DND-41 (cell line): ENCODE measurements at regions not wholly inside any gene's neighbourhood (a gene's known extent, or its start where the extent isn't known, plus 50 kb on each side); places are given as distances from the start of the nearest gene placed in this dataset.

Source experiments
- ATAC-seq: fragments of 200-7000 bp; cut with Tn5 transposase; 3 replicates; pipeline ENCODE4 v1.9.1; 2021; ENCODE audit warnings: low read depth; ENCODE audit not compliant: insufficient read depth
- DNase-seq: peaks from one replicate; pipeline ENCODE4 v3.0.0-alpha.2; 2020
- H2AFZ ChIP-seq: 2 replicates; pipeline ENCODE4 v1.6.0; 2012; ENCODE audit warnings: low read depth, low read length
- H3K27ac ChIP-seq: 2 replicates; pipeline ENCODE4 v1.5.1; 2012; ENCODE audit warnings: low read length, inconsistent platforms
- H3K27me3 ChIP-seq: fragments of 200-600 bp; sonication (generic); 2 replicates; pipeline ENCODE4 v1.6.0; 2012; ENCODE audit warnings: low read length, mild to moderate bottlenecking, inconsistent platforms; ENCODE audit not compliant: insufficient read depth, poor library complexity
- H3K36me3 ChIP-seq: 2 replicates; pipeline ENCODE4 v1.5.1; 2012; ENCODE audit warnings: low read length, inconsistent platforms; ENCODE audit not compliant: insufficient read depth
- H3K4me1 ChIP-seq: 2 replicates; pipeline ENCODE4 v1.5.1; 2012; ENCODE audit warnings: mild to moderate bottlenecking, low read length; ENCODE audit not compliant: insufficient read depth
- H3K4me2 ChIP-seq: 2 replicates; pipeline ENCODE4 v1.6.0; 2012; ENCODE audit warnings: mild to moderate bottlenecking, moderate library complexity, low read length, inconsistent platforms; ENCODE audit not compliant: insufficient read depth
- H3K4me3 ChIP-seq, 2 experiments: fragments of 200-600 bp in 1 of 2; shearing (Covaris generic) in 1 of 2; 2 replicates each; pipeline ENCODE4 v1.5.1; 2012 to 2016; ENCODE audit warnings: inconsistent platforms in 2 of 2, low read length in 2 of 2, mild to moderate bottlenecking in 2 of 2, low read depth in 1 of 2, moderate library complexity in 1 of 2
- H3K79me2 ChIP-seq: 2 replicates; pipeline ENCODE4 v1.6.0; 2012; ENCODE audit warnings: low read length, inconsistent platforms; ENCODE audit not compliant: insufficient read depth
- H3K9ac ChIP-seq: 2 replicates; pipeline ENCODE4 v1.6.0; 2012; ENCODE audit warnings: low read depth, mild to moderate bottlenecking, inconsistent platforms, low read length, moderate library complexity
- H3K9me3 ChIP-seq: 2 replicates; pipeline ENCODE4 v1.5.1; 2012; ENCODE audit warnings: low read length, moderate library complexity, mild to moderate bottlenecking, inconsistent platforms; ENCODE audit not compliant: insufficient read depth, severe bottlenecking
- H4K20me1 ChIP-seq: 2 replicates; pipeline ENCODE4 v1.6.0; 2012; ENCODE audit warnings: low read length; ENCODE audit not compliant: insufficient read depth
- EZH2 ChIP-seq: IDR thresholded peaks from 3 replicates; pipeline ENCODE4 v1.6.1; 2012; ENCODE audit warnings: borderline replicate concordance, low read depth, mild to moderate bottlenecking, moderate library complexity, low read length, inconsistent platforms; ENCODE audit not compliant: severe bottlenecking
- TF ChIP-seq, protein P1 (sequence below): IDR thresholded peaks from 2 replicates; pipeline ENCODE4 v1.5.1; 2012; ENCODE audit warnings: borderline replicate concordance, low read length, moderate library complexity, mild to moderate bottlenecking; ENCODE audit not compliant: poor library complexity, severe bottlenecking; ENCODE audit errors: extremely low read depth

DNA sequence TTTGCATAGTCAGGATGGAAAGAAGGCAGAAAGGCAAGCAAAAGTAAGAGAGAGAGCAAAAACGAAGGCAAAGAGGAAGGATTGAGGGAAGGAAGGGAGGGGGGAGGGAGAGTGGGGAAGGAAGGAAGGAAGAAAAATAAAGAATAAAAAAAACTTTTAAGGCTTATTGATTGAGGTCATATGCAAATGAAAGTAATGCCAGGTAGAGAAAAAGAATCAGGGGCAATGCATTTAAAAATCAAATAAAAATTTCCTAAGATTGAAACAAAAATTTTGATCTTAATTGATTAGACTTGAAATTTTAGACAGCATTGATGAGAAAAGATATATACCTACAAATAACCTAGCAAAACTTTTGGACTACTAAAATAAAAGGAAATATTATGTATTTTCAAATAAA, 153.9 kb upstream of the KIF2B start:
- Histone ChIP-seq H3K4me2 (no peak overlapping the region), H2AFZ (no peak overlapping the region), H3K9ac (no peak overlapping the region), H3K4me1 (no peaks in the 10 kb centered on the region), H4K20me1 (no peaks in the 10 kb centered on the region), H3K27ac (no peak overlapping the region), H3K9me3 (no peaks in the 10 kb centered on the region), H3K4me3 (no peak overlapping the region), H3K36me3 (no peaks in the 10 kb centered on the region), H3K27me3 (no peaks in the 10 kb centered on the region), H3K79me2 (no peaks in the 10 kb centered on the region)
- ATAC-seq (no peak), DNase-seq (no peak)
- TF ChIP-seq, protein P1, sequence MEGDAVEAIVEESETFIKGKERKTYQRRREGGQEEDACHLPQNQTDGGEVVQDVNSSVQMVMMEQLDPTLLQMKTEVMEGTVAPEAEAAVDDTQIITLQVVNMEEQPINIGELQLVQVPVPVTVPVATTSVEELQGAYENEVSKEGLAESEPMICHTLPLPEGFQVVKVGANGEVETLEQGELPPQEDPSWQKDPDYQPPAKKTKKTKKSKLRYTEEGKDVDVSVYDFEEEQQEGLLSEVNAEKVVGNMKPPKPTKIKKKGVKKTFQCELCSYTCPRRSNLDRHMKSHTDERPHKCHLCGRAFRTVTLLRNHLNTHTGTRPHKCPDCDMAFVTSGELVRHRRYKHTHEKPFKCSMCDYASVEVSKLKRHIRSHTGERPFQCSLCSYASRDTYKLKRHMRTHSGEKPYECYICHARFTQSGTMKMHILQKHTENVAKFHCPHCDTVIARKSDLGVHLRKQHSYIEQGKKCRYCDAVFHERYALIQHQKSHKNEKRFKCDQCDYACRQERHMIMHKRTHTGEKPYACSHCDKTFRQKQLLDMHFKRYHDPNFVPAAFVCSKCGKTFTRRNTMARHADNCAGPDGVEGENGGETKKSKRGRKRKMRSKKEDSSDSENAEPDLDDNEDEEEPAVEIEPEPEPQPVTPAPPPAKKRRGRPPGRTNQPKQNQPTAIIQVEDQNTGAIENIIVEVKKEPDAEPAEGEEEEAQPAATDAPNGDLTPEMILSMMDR = no peak
- TF ChIP-seq EZH2 = no peak

DNA sequence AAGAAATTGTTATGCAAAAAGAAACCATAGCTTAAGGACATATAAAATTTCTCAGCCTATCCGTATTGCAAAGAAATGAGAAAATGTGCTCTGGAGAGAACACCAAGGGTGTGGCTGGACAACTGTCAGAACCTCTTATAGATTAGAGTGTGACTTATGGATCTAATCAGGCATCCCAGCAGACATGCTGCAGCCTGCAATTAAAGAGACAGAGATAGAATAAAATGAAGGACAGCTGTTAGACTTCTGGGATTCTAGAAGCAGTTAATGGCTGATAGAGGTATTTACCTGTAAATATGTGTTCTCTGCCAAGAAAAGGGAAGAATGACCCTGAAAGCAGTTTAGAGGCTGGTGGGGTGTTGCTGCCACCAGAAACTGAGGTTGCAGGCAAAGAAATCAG, 160.1 kb upstream of the KIF2B start:
- Histone ChIP-seq H3K27me3 (no peaks in the 10 kb centered on the region), H3K9me3 (no peaks in the 10 kb centered on the region), H3K36me3 (no peaks in the 10 kb centered on the region), H2AFZ (no peak overlapping the region), H3K9ac (no peak overlapping the region), H4K20me1 (no peaks in the 10 kb centered on the region), H3K79me2 (no peaks in the 10 kb centered on the region), H3K27ac (no peak overlapping the region), H3K4me2 (no peak overlapping the region), H3K4me3 (no peak overlapping the region), H3K4me1 (no peaks in the 10 kb centered on the region)
- DNase-seq = no peak
- ATAC-seq = no peak
- TF ChIP-seq, protein P1 = no peak

DNA sequence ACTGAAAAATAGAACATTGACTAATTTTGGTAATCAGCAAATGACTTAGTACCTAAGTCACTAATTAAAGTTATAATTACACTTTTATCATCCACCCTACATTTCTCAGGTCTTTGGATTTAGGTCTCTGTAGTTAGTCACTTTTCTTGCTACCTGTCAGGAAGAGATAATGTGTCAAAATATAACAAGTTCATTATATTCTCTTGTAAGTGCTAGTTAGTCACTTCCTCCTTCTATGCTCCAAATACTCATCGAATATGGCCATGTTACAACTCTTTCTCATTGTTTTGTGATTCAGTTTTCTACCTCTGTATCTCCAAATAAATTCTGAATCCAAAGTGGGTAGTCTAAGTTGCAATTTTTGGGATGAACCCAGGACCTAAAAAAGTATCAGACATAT, 163.5 kb upstream of the KIF2B start:
- TF ChIP-seq EZH2 = no peak
- TF ChIP-seq, protein P1 = no peak
- H4K20me1 ChIP-seq = no peaks in the 10 kb centered on the region
- no peaks in the 10 kb centered on the region for H3K27me3 ChIP-seq
- no peaks in the 10 kb centered on the region for H3K4me1 ChIP-seq
- no peaks in the 10 kb centered on the region for H3K9me3 ChIP-seq
- H2AFZ ChIP-seq = no peak overlapping the region
- H3K27ac ChIP-seq = no peak overlapping the region
- no peak overlapping the region for H3K9ac ChIP-seq
- H3K79me2 ChIP-seq = no peaks in the 10 kb centered on the region
- no peaks in the 10 kb centered on the region for H3K36me3 ChIP-seq
- H3K4me3 ChIP-seq = no peak overlapping the region
- ATAC-seq = no peak
- no peak for DNase-seq
- no peak overlapping the region for H3K4me2 ChIP-seq

DNA sequence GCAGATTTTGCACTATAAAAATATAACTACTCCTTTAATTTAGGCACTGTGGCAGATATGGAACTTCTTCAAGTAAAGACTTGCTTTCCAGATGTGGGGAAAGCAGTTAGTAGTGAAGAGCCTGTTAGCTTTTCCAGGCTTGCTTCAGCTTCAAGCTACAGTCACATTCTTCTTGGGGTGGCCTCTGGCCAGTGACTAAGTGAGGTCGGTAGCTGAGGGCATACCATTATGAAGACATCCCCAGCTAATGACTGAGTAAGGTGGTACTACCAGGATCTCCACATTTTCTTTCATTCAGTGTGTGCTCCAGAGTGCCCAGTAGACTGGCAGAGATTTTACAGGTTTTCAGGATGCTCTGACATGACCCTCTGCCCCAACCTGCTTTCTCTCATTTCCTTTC, 167.1 kb upstream of the KIF2B start:
- no peaks in the 10 kb centered on the region for H3K36me3 ChIP-seq
- H3K4me3 ChIP-seq = no peak overlapping the region
- H3K79me2 ChIP-seq = no peaks in the 10 kb centered on the region
- no peaks in the 10 kb centered on the region for H3K9me3 ChIP-seq
- H3K4me2 ChIP-seq = no peak overlapping the region
- H3K9ac ChIP-seq = no peak overlapping the region
- DNase-seq (no peak), ATAC-seq (no peak)
- H2AFZ ChIP-seq = no peak overlapping the region
- no peak overlapping the region for H3K27ac ChIP-seq
- TF ChIP-seq, protein P1 = no peak
- no peak for TF ChIP-seq EZH2
- H3K4me1 ChIP-seq = no peaks in the 10 kb centered on the region
- no peaks in the 10 kb centered on the region for H4K20me1 ChIP-seq
- no peaks in the 10 kb centered on the region for H3K27me3 ChIP-seq
